H4 (cell line): ENCODE measurements at regions not wholly inside any gene's neighbourhood (a gene's known extent, or its start where the extent isn't known, plus 50 kb on each side); places are given as distances from the start of the nearest gene placed in this dataset.
"Not testable (repeated sequence)": the region's sequence is repeated elsewhere in the genome, so short reads cannot be mapped to it uniquely, and the experiment has no call there.

Source experiments
- DNase-seq: peaks from one replicate; pipeline ENCODE4 v3.0.0-alpha.2; 2015; ENCODE audit warnings: low spot score

- no peak for DNase-seq
Measured at GRCh38 chr4:28475381-28475780, 1614.7 kb downstream of the STIM2 start.

- no peak for DNase-seq
Measured at GRCh38 chr4:28479666-28480065, 1619.0 kb downstream of the STIM2 start.

GRCh38 chr4:28481565-28481964 lies 1620.9 kb downstream of the STIM2 start:
- DNase-seq = no peak

GRCh38 chr4:28482580-28483270 lies 1622.1 kb downstream of the STIM2 start:
- no peak for DNase-seq

- DNase-seq = no peak
Measured at GRCh38 chr4:28488021-28488420, 1627.4 kb downstream of the STIM2 start.

- DNase-seq = no peak
Measured at GRCh38 chr4:28490669-28491068, 1630.0 kb downstream of the STIM2 start.

GRCh38 chr4:28505064-28505463 lies 1644.4 kb downstream of the STIM2 start:
- DNase-seq = no peak

- no peak for DNase-seq
Measured at GRCh38 chr4:28508636-28509035, 1648.0 kb downstream of the STIM2 start.

- not testable (repeated sequence) for DNase-seq
Measured at GRCh38 chr4:28514766-28515165, 1654.1 kb downstream of the STIM2 start.

GRCh38 chr4:28518561-28519165 lies 1658.0 kb downstream of the STIM2 start:
- no peak for DNase-seq

- no peak for DNase-seq
Measured at GRCh38 chr4:28523681-28524190, 1663.1 kb downstream of the STIM2 start.

GRCh38 chr4:28536124-28536523 lies 1675.5 kb downstream of the STIM2 start:
- DNase-seq = no peak

- no peak for DNase-seq
Measured at GRCh38 chr4:28545986-28546385, 1685.3 kb downstream of the STIM2 start.

- DNase-seq = no peak
Measured at GRCh38 chr4:28548136-28548535, 1687.5 kb downstream of the STIM2 start.

GRCh38 chr4:28548594-28548993 lies 1688.0 kb downstream of the STIM2 start:
- no peak for DNase-seq

- no peak for DNase-seq
Measured at GRCh38 chr4:28555866-28556265, 1695.2 kb downstream of the STIM2 start.

GRCh38 chr4:28557755-28558154 lies 1697.1 kb downstream of the STIM2 start:
- DNase-seq = peak; percentile 11

GRCh38 chr4:28558895-28559294 lies 1698.3 kb downstream of the STIM2 start:
- no peak for DNase-seq

GRCh38 chr4:28562913-28563312 lies 1702.3 kb downstream of the STIM2 start:
- DNase-seq = no peak

- no peak for DNase-seq
Measured at GRCh38 chr4:28565396-28565795, 1704.8 kb downstream of the STIM2 start.

- no peak for DNase-seq
Measured at GRCh38 chr4:28600958-28601357, 1740.3 kb downstream of the STIM2 start.

GRCh38 chr4:28621591-28621990 lies 1761.0 kb downstream of the STIM2 start:
- DNase-seq = no peak

- DNase-seq = no peak
Measured at GRCh38 chr4:28636971-28637370, 1776.3 kb downstream of the STIM2 start.

- no peak for DNase-seq
Measured at GRCh38 chr4:28639747-28640146, 1779.1 kb downstream of the STIM2 start.
